A673 (cell line): ENCODE measurements at regions not wholly inside any gene's neighbourhood (a gene's known extent, or its start where the extent isn't known, plus 50 kb on each side); places are given as distances from the start of the nearest gene placed in this dataset.

Experiments used
- BruUV-seq: library from RNA; stranded (reverse); fragments of 400-500 nt; replicated peaks from 2 replicates; lab custom pipeline; 2021; lab: Mats Ljungman, UMichigan
- CTCF ChIA-PET: fragments of 300-600 bp; sonication (Branson Sonifier 250); formaldehyde crosslinking; loops from one replicate; lab custom pipeline; 2022; ENCODE audit warnings: antibody characterized with exemption; lab: Charles Lee
- POLR2A ChIA-PET: fragments of 300-600 bp; sonication (Branson Sonifier 250); formaldehyde crosslinking; loops from one replicate; lab custom pipeline; 2022; ENCODE audit warnings: antibody characterized with exemption; ENCODE audit not compliant: low non-redundant PET; lab: Charles Lee
- DNase-seq: peaks from one replicate; pipeline ENCODE4 v3.0.0-alpha.2; 2015; ENCODE audit warnings: low spot score
- H3K27ac ChIP-seq: fragments of 200-600 bp; sonication (generic); 2 replicates; pipeline ENCODE4 v1.5.1; 2016; ENCODE audit warnings: mixed run types, low read depth, mild to moderate bottlenecking, mixed read lengths, antibody characterized with exemption, low read length; ENCODE audit not compliant: poor library complexity, severe bottlenecking
- H3K27me3 ChIP-seq: fragments of 200-600 bp; sonication (generic); replicated peaks from 2 replicates; pipeline ENCODE4 v1.6.1; 2017; ENCODE audit warnings: mixed run types, low read depth, mild to moderate bottlenecking, mixed read lengths, antibody characterized with exemption, low read length; ENCODE audit not compliant: insufficient read depth, poor library complexity
- H3K36me3 ChIP-seq: fragments of 200-600 bp; sonication (generic); 2 replicates; pipeline ENCODE4 v1.6.1; 2016; ENCODE audit warnings: mixed run types, mild to moderate bottlenecking, mixed read lengths, antibody characterized with exemption, low read length; ENCODE audit not compliant: insufficient read depth, poor library complexity, severe bottlenecking
- H3K4me1 ChIP-seq: fragments of 200-600 bp; sonication (generic); 2 replicates; pipeline ENCODE4 v1.6.1; 2017; ENCODE audit warnings: mixed run types, mild to moderate bottlenecking, mixed read lengths, antibody characterized with exemption, low read length; ENCODE audit not compliant: insufficient read depth, poor library complexity, severe bottlenecking
- H3K4me3 ChIP-seq: fragments of 200-600 bp; sonication (generic); 2 replicates; pipeline ENCODE4 v1.5.1; 2016; ENCODE audit warnings: low read depth, mixed run types, mild to moderate bottlenecking, mixed read lengths, low read length; ENCODE audit not compliant: poor library complexity, severe bottlenecking
- H3K9me3 ChIP-seq: fragments of 200-600 bp; sonication (generic); 2 replicates; pipeline ENCODE4 v1.6.1; 2016; ENCODE audit warnings: mixed run types, low read depth, mild to moderate bottlenecking, mixed read lengths, antibody characterized with exemption, low read length; ENCODE audit not compliant: poor library complexity, severe bottlenecking
- EZH2 ChIP-seq: fragments of 200-600 bp; sonication (generic); IDR thresholded peaks from 2 replicates; pipeline ENCODE4 v1.6.1; 2017; ENCODE audit warnings: borderline replicate concordance, low read depth, mild to moderate bottlenecking, mixed read lengths, antibody characterized with exemption, low read length; ENCODE audit not compliant: poor library complexity, severe bottlenecking
- intact Hi-C: fragments of 100-400 bp; cut with micrococcal nuclease; formaldehyde crosslinking; loops from one replicate; pipeline ENCODE4 v1.10.0; 2022; ENCODE audit not compliant: unreplicated experiment
- TF ChIP-seq, protein P1 (sequence below): fragments of 300-800, 200-600 bp; sonication (generic); conservative IDR thresholded peaks from 2 replicates; pipeline ENCODE4 v1.5.1; 2017; ENCODE audit warnings: low read depth, mild to moderate bottlenecking, antibody characterized with exemption, low read length, moderate library complexity, mixed read lengths

DNA sequence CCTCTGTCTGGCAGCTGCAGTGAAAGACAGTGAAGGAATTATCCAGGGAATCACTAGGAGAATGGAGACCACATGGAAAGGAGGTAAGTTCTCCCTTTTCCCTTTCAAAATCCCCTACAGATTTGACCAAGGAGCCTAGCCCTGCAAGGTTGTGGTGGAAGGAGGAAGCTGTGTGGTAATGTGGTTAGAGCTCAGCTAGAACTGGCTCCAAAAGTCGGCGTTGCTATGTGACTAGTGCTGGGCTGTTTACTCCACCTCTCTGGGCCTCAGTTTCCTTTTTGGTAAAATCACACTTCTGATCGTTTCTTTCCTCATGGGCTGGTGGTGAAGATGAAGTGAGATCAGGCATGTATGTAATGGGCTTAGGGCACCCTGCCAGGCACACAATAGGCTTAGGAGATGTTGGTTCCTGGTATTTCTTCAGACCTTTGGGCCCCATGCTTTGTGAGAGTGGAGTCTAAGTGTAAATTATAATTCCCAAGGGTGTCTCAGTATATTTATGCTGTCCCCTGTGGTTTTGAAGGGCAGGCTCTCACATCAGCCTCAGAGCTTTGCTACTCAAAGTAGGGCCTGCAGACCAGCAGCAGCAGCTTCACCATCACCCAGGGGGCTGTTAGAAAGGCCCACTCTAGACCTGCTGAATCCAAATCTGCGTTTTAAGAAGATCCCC, 183.7 kb upstream of the BCOR start:
- no peak overlapping the region for H3K27ac ChIP-seq
- H3K4me3 ChIP-seq = no peak overlapping the region
- intact Hi-C loops = no loop called here
- peak; percentile 78 for DNase-seq
- H3K4me1 ChIP-seq = peaks cover 14% of the 10 kb centered on the region
- no TSS peak for BruUV-seq
- H3K36me3 ChIP-seq = no peaks in the 10 kb centered on the region
- H3K27me3 ChIP-seq = no peaks in the 10 kb centered on the region
- no peaks in the 10 kb centered on the region for H3K9me3 ChIP-seq
- TF ChIP-seq, protein P1, sequence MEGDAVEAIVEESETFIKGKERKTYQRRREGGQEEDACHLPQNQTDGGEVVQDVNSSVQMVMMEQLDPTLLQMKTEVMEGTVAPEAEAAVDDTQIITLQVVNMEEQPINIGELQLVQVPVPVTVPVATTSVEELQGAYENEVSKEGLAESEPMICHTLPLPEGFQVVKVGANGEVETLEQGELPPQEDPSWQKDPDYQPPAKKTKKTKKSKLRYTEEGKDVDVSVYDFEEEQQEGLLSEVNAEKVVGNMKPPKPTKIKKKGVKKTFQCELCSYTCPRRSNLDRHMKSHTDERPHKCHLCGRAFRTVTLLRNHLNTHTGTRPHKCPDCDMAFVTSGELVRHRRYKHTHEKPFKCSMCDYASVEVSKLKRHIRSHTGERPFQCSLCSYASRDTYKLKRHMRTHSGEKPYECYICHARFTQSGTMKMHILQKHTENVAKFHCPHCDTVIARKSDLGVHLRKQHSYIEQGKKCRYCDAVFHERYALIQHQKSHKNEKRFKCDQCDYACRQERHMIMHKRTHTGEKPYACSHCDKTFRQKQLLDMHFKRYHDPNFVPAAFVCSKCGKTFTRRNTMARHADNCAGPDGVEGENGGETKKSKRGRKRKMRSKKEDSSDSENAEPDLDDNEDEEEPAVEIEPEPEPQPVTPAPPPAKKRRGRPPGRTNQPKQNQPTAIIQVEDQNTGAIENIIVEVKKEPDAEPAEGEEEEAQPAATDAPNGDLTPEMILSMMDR = no peak
- no peak for TF ChIP-seq EZH2
- ChIA-PET CTCF (no interaction called here), POLR2A (no interaction called here)

DNA sequence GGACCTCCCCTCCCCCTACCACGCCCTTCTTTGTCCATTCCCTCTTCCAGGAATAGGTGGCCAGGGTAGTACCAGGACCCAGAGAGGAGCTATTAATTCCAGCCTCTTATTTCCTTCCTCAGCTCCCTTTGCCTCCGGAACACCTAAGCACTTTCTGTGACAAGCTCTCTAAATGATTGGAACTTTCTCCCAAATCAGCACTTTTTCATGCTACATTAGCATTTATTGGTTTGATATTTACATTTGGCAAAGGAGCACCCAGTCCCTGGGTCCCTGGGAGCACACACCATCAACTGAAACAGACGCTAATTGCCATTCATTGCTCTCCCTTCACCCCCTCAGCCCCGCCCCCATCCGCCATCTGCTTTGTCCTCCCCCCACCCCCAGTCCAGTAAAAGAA, 182.0 kb upstream of the BCOR start:
- no peak for DNase-seq
- ChIA-PET POLR2A (interaction anchor here (0.6 kb wide), 1 partner anchor 251 kb away, joined by 3 read pairs; no protein-coding TSS in a partner anchor), CTCF (no interaction called here)
- intact Hi-C loops = no loop called here
- Histone ChIP-seq H3K27ac (no peak overlapping the region), H3K27me3 (no peaks in the 10 kb centered on the region), H3K4me3 (no peak overlapping the region), H3K36me3 (no peaks in the 10 kb centered on the region), H3K4me1 (peaks cover 14% of the 10 kb centered on the region), H3K9me3 (no peaks in the 10 kb centered on the region)
- BruUV-seq = no TSS peak
- TF ChIP-seq, protein P1 = no peak
- no peak for TF ChIP-seq EZH2

DNA sequence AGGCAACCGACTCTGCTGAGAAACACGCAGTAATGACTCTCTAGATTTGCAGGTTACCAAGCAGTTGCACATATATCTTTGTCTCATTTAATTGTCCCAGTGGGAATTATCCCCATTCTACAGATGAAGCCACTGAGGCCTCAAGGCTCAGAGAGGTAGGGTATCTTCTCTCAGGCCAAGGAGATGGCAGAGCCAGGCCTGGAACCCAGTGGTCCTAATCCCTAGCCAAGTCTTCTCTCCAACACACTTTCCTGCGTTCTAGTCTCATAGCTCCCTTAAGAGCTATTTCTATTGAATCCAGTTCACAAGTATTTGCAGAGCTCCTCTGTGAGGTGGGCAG, 181.3 kb upstream of the BCOR start:
- Histone ChIP-seq H3K4me3 (no peak overlapping the region), H3K27ac (no peak overlapping the region), H3K4me1 (peaks cover 14% of the 10 kb centered on the region), H3K9me3 (no peaks in the 10 kb centered on the region), H3K27me3 (no peaks in the 10 kb centered on the region), H3K36me3 (no peaks in the 10 kb centered on the region)
- no peak for DNase-seq
- POLR2A ChIA-PET = no interaction called here
- CTCF ChIA-PET = no interaction called here
- intact Hi-C loops = no loop called here
- no TSS peak for BruUV-seq
- TF ChIP-seq, protein P1 = no peak
- no peak for TF ChIP-seq EZH2
